B cell (primary cell): ENCODE measurements at regions not wholly inside any gene's neighbourhood (a gene's known extent, or its start where the extent isn't known, plus 50 kb on each side); places are given as distances from the start of the nearest gene placed in this dataset.

ENCODE experiments used
- ATAC-seq: fragments of 200-7000 bp; cut with Tn5 transposase; one replicate; pipeline ENCODE4 v1.10.0; 2021; ENCODE audit warnings: low read depth, mild to moderate bottlenecking, moderate number of reproducible peaks, moderate library complexity
- CTCF ChIA-PET: fragments of 350-600 bp; sonication (Branson Sonifier 250); formaldehyde crosslinking; loops from one replicate; lab custom pipeline; 2021; ENCODE audit warnings: antibody characterized with exemption, inconsistent platforms; lab: Charles Lee
- POLR2A ChIA-PET: fragments of 350-600 bp; sonication (Branson Sonifier 250); formaldehyde crosslinking; loops from one replicate; lab custom pipeline; 2021; ENCODE audit warnings: antibody characterized with exemption; lab: Charles Lee
- DNase-seq: peaks from one replicate; pipeline ENCODE4 v3.0.0; 2013
- H2AFZ ChIP-seq: 2 replicates; pipeline ENCODE4 v1.6.1; 2012; ENCODE audit warnings: mild to moderate bottlenecking, low read depth, low read length; ENCODE audit not compliant: insufficient read depth, poor library complexity, severe bottlenecking
- H3K27ac ChIP-seq, 2 donors: 1 replicate in 1 of 2; 2 replicates in 1 of 2; pipeline ENCODE4 v1.5.1; 2012 to 2013; ENCODE audit warnings: low read length in 2 of 2, mild to moderate bottlenecking in 2 of 2, moderate library complexity in 1 of 2
- H3K27me3 ChIP-seq, 4 experiments: fragments of 200-600 bp in 1 of 4; sonication (generic) in 1 of 4; replicated peaks in 1 of 4; 1 replicate in 2 of 4; 2 replicates in 2 of 4; pipeline versions ENCODE4 v1.6.1 to v1.7.0; 2013 to 2016; ENCODE audit warnings: low read length in 3 of 4, mild to moderate bottlenecking in 2 of 4, mixed read lengths in 1 of 4, moderate library complexity in 1 of 4; ENCODE audit not compliant: insufficient read depth in 4 of 4, control insufficient read depth in 3 of 4; ENCODE audit errors: control extremely low read depth in 1 of 4
- H3K36me3 ChIP-seq, 2 experiments: replicated peaks in 1 of 2; 1 replicate in 1 of 2; 2 replicates in 1 of 2; pipeline versions ENCODE4 v1.6.1 to v1.7.1; 2013; ENCODE audit warnings: low read length in 1 of 2; ENCODE audit not compliant: insufficient read depth in 2 of 2, control insufficient read depth in 1 of 2; ENCODE audit errors: control extremely low read depth in 1 of 2, extremely low read depth in 1 of 2
- H3K4me1 ChIP-seq, 2 donors: fragments of 200-600 bp in 1 of 2; sonication (generic) in 1 of 2; 1 replicate in 1 of 2; 2 replicates in 1 of 2; pipeline versions ENCODE4 v1.5.1 to v1.6.1; 2013 to 2017; ENCODE audit warnings: low read length in 2 of 2; ENCODE audit not compliant: control insufficient read depth in 2 of 2, insufficient read depth in 2 of 2
- H3K4me2 ChIP-seq: replicated peaks from 2 replicates; pipeline ENCODE3; 2012; ENCODE audit warnings: mild to moderate bottlenecking, low read depth, low read length; ENCODE audit not compliant: poor library complexity, severe bottlenecking
- H3K4me3 ChIP-seq, 5 experiments: fragments of 200-600 bp in 1 of 5; sonication (generic) in 1 of 5; 1 replicate in 3 of 5; 2 replicates in 2 of 5; pipeline versions ENCODE4 v1.5.1 to v1.7.0; 2011 to 2016; ENCODE audit warnings: low read length in 4 of 5, mild to moderate bottlenecking in 4 of 5, low read depth in 2 of 5, control low read depth in 1 of 5, moderate library complexity in 1 of 5; ENCODE audit not compliant: insufficient read depth in 1 of 5; ENCODE audit errors: control extremely low read depth in 1 of 5, extremely low read depth in 1 of 5
- H3K79me2 ChIP-seq: fragments of 200-600 bp; sonication (generic); one replicate; pipeline ENCODE4 v1.6.0; 2016; ENCODE audit warnings: low read length; ENCODE audit not compliant: control insufficient read depth, insufficient read depth
- H3K9ac ChIP-seq: fragments of 200-600 bp; sonication (generic); 2 replicates; pipeline ENCODE4 v1.6.1; 2017; ENCODE audit warnings: mild to moderate bottlenecking, low read length, moderate library complexity
- H3K9me3 ChIP-seq, 3 donors: one replicate each; pipeline versions ENCODE4 v1.6.1 to v1.7.1; 2013; ENCODE audit warnings: low read length in 2 of 3; ENCODE audit not compliant: control insufficient read depth in 2 of 3, insufficient read depth in 1 of 3; ENCODE audit errors: control extremely low read depth in 1 of 3
- H4K20me1 ChIP-seq: 2 replicates; pipeline ENCODE4 v1.6.0; 2012; ENCODE audit warnings: mild to moderate bottlenecking, low read length; ENCODE audit not compliant: insufficient read depth, control insufficient read depth, poor library complexity, severe bottlenecking
- H3K27ac Mint-ChIP-seq: one replicate; pipeline ENCODE4 v1.8.0; 2021; ENCODE audit warnings: mixed read lengths
- H3K27me3 Mint-ChIP-seq: one replicate; pipeline ENCODE4 v1.8.0; 2021; ENCODE audit warnings: mixed read lengths
- H3K4me1 Mint-ChIP-seq: one replicate; pipeline ENCODE4 v1.8.0; 2021; ENCODE audit warnings: mixed read lengths
- H3K4me3 Mint-ChIP-seq: one replicate; pipeline ENCODE4 v1.8.0; 2021; ENCODE audit warnings: mixed read lengths
- H3K9me3 Mint-ChIP-seq: one replicate; pipeline ENCODE4 v1.8.0; 2022; ENCODE audit warnings: mixed read lengths; ENCODE audit not compliant: insufficient read depth
- EZH2 ChIP-seq: IDR thresholded peaks from 2 replicates; pipeline ENCODE4 v1.6.1; 2012; ENCODE audit warnings: borderline replicate concordance, low read depth, mild to moderate bottlenecking, moderate library complexity, low read length; ENCODE audit not compliant: insufficient read depth, poor library complexity, severe bottlenecking
- WGBS: methylation state at CpG from one replicate; pipeline ENCODE4 v1.1.5; 2013; ENCODE audit warnings: missing lambda C conversion rate; ENCODE audit not compliant: insufficient coverage; 5-methylcytosine and 5-hydroxymethylcytosine counted together
- intact Hi-C: fragments of 100-400 bp; cut with micrococcal nuclease; formaldehyde crosslinking; loops from one replicate; pipeline ENCODE4 v1.10.0; 2022
- TF ChIP-seq, protein P1 (sequence below): fragments of 200-600 bp; IDR thresholded peaks from one replicate; pipeline ENCODE4 v1.8.0; 2022; ENCODE audit warnings: antibody characterized with exemption, mild to moderate bottlenecking

DNA sequence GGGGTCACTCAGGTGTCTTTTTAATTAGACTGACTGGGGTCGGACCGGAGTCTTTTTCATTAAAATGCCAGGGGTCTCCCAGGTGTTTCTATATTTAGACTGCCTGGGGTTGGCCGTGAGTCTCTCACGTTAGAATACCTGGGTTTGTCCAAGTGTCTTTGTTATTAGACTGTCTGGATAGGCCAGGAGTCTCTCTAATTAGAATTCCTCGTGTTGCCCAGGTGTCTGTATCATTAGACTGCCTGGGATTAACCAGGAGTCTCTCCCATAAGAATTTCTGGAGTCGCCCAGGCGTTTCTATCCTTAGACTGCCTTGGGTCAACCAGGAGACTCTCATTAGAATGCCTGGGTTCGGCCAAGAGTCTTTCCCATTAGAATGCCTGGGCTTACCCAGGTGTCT lies 1445.7 kb downstream of the UQCRFS1 start:
- Mint-ChIP-seq H3K9me3 (peaks cover 39% of the 10 kb centered on the region), H3K27ac (no peak overlapping the region), H3K27me3 (no peaks in the 10 kb centered on the region), H3K4me1 (no peaks in the 10 kb centered on the region), H3K4me3 (no peak overlapping the region)
- Histone ChIP-seq H3K27ac (no peak overlapping the region), H3K4me1 (no peaks in the 10 kb centered on the region), H3K27me3 (no peaks in the 10 kb centered on the region), H2AFZ (no peak overlapping the region), H3K4me3 (no peak overlapping the region), H3K4me2 (no peak overlapping the region), H3K9me3 (peaks cover 1 to 55% (median 54%) of the 10 kb centered on the region in 3 donors), H3K9ac (no peak overlapping the region), H4K20me1 (no peaks in the 10 kb centered on the region), H3K79me2 (no peaks in the 10 kb centered on the region), H3K36me3 (no peaks in the 10 kb centered on the region)
- POLR2A ChIA-PET = no interaction called here
- CTCF ChIA-PET = no interaction called here
- WGBS = 95% methylated on average over 8 of the region's 8 CpGs
- DNase-seq (no peak), ATAC-seq (no peak)
- no peak for TF ChIP-seq EZH2
- TF ChIP-seq, protein P1, sequence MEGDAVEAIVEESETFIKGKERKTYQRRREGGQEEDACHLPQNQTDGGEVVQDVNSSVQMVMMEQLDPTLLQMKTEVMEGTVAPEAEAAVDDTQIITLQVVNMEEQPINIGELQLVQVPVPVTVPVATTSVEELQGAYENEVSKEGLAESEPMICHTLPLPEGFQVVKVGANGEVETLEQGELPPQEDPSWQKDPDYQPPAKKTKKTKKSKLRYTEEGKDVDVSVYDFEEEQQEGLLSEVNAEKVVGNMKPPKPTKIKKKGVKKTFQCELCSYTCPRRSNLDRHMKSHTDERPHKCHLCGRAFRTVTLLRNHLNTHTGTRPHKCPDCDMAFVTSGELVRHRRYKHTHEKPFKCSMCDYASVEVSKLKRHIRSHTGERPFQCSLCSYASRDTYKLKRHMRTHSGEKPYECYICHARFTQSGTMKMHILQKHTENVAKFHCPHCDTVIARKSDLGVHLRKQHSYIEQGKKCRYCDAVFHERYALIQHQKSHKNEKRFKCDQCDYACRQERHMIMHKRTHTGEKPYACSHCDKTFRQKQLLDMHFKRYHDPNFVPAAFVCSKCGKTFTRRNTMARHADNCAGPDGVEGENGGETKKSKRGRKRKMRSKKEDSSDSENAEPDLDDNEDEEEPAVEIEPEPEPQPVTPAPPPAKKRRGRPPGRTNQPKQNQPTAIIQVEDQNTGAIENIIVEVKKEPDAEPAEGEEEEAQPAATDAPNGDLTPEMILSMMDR = no peak
- intact Hi-C loops = no loop called here

DNA sequence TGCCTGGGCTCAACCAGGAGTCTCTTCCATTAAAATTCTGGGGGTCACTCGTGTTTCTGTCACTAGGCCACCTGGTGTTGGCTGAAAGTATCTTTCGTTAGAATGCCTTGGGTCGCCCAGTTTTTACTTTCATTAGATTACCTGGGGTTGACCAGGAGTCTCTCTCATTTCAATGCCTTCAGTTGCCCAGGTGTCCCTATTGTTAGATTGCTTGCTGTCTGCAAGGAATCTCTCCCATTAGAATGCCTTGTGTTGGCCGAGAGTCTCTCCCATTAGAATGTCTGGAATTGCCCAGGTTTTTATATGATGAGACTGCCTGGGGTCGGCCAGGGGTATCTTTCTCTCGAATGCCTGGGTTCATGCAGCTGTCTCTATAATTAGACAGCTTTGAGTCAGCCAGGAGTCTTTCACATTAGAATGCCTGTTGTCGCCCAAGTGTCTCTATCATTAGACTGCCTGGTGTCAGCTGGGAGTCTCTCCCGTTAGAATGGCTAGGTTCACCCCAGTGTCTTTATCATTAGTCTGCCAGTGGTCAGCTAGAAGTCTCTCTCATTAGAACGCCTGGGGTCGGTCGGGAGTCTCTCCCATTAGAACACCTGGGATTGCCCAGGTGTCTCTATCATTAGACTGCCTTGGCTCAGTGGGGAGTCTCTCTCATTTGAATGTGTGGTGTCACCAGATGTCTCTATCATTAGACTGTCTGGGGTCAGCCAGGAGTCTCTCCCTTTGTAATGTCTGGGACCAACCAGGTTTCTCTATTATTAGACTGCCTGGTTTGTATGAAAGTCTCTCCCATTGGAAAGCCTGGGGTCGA lies 1446.8 kb downstream of the UQCRFS1 start:
- no peaks in the 10 kb centered on the region for H3K27me3 Mint-ChIP-seq
- no peak overlapping the region for H3K4me3 Mint-ChIP-seq
- H3K4me2 ChIP-seq = no peak overlapping the region
- no peak overlapping the region for H3K9ac ChIP-seq
- WGBS = 94% methylated on average over 10 of the region's 12 CpGs
- intact Hi-C loops = no loop called here
- no peak overlapping the region for H3K27ac Mint-ChIP-seq
- H3K36me3 ChIP-seq = no peaks in the 10 kb centered on the region
- no peaks in the 10 kb centered on the region for H4K20me1 ChIP-seq
- H3K9me3 Mint-ChIP-seq = peaks cover 38% of the 10 kb centered on the region
- no peaks in the 10 kb centered on the region for H3K4me1 ChIP-seq
- CTCF ChIA-PET = no interaction called here
- no peak overlapping the region for H3K27ac ChIP-seq
- ATAC-seq (no peak), DNase-seq (no peak)
- no peaks in the 10 kb centered on the region for H3K4me1 Mint-ChIP-seq
- TF ChIP-seq, protein P1 = no peak
- TF ChIP-seq EZH2 = no peak
- no peak overlapping the region for H3K4me3 ChIP-seq
- no peak overlapping the region for H2AFZ ChIP-seq
- POLR2A ChIA-PET = no interaction called here
- H3K79me2 ChIP-seq = no peaks in the 10 kb centered on the region
- peaks cover 1 to 49% (median 49%) of the 10 kb centered on the region in 3 donors for H3K9me3 ChIP-seq
- no peaks in the 10 kb centered on the region for H3K27me3 ChIP-seq
